NCI-H146 (cell line): ENCODE measurements at regions not wholly inside any gene's neighbourhood (a gene's known extent, or its start where the extent isn't known, plus 50 kb on each side); places are given as distances from the start of the nearest gene placed in this dataset.
"Not testable (repeated sequence)": the region's sequence is repeated elsewhere in the genome, so short reads cannot be mapped to it uniquely, and the experiment has no call there.

Source experiments
- DNase-seq: peaks from one replicate; lab custom pipeline; 2025; lab: John Stamatoyannopoulos, UW

DNA sequence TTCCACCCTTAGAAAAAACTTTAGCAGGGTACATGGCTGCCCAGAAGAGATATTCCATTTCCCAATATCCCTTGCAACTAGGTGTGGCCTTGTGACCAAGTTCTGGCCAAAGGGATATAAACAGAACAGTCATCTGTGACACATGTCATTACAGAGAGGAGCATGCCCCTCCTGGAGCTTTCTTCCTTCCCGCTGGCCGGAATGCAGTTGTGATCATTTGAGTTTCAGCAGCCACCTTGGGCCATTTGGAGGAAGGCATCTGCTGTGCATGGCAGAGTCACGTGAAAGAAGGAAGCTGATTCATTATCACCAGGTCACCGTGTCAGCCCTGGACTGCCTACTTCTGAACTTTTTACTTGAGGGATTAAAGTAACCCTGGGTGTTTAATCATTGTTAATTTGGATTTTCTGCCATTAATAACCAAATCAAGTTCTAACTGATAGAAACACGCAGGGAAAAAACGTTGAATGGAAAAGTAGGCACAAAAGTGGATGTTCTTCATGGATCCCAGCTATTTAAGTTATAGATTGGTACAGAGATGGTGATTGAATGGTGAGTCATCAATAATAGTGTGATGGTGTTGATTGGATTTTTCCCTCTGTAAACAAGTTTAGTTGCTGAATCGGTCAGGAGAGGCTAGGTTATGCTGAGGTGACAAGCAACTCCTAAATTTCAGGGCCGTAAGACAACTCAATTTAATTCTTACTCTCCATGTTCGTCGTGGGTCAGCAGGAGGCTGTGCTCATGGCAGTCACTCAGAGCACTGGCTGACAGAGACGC, 80.7 kb upstream of the CCDC167 start:
- DNase-seq: no peak

DNA sequence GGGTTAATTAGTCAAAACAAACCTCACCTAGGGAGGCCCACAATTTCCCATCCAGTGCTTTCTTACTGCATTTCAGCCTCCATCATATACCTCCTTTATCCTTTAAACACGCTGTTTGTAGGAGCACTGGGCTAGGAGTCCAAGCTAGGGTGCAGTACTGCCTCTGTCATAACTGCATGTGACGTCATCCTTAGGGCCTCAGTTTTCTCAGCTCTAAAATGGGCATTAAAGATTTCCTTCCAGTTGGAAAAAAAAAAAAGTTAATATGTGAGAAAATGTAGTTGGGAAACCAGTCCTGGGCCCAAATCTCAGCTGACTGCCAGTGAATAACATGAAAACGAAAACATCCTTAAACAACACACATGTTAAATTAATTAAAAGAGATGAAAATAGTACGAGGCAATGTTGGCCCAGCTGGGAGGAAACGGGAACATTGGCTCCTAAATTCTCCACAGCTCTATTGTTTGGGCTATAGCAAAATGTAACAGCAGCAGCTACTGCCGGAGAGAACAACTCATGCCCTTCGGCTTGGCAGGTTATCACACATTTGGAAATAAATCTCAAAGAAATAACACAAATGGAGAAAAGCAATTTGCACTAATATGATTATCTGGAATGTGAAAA, 79.9 kb upstream of the CCDC167 start:
- no peak for DNase-seq

DNA sequence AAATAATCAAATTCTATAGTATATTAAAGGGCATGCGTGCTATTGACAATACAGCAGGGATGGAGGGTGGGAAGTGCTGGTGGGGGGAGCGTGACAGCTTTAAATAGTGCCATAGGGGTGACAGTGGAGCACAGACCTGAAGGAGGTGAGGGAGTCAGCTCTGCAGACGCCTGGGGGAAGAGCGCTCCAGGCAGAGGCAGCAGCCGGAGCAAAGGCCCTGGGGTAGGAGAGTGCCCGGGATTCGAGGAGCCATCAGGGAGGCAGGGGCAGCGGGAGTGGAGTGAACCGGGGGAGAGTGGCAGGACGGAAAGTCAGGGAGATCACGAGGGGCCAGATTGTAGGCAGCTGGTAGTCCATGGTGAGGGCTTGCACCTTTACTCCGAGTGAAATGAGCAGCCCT, 78.4 kb upstream of the CCDC167 start:
- DNase-seq: no peak

DNA sequence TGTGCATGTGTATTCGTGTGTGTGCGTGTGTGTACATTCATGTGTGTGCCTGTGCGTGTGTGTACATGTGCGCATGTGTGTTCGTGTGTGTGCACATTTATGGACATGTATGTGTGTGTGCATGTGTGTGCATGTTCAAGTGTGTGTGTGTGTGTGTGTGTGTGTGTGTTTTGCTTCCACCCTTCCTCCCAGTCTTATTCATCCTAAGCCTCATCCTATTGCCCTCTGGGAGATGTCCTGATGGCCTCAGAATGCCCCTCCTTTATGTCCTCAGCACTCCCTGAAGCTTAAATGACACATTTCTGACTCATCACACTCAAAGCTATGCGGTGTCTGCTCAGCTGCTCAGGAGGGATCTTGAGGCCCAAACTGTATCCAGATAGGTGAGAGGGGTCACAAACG, 76.6 kb upstream of the CCDC167 start:
- DNase-seq: no peak

DNA sequence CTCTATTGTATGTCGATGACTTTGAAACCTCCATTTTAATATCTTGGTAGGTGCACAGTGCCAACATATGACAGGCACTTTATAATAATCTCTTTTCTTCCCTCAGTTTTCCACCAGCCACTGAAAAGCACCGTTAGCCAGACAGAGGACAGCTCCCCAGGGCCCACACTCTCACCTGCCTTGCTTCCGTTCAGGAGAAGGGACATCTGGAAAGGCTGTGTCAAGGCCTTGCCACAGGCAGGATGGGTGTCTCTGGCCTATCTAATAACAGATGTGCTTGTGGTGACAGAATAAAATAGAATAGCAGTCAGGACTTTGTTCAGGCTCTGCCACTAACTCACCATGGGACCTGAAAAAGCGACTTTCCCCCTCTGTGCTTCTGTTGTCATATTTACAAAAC, 75.5 kb upstream of the CCDC167 start:
- no peak for DNase-seq

DNA sequence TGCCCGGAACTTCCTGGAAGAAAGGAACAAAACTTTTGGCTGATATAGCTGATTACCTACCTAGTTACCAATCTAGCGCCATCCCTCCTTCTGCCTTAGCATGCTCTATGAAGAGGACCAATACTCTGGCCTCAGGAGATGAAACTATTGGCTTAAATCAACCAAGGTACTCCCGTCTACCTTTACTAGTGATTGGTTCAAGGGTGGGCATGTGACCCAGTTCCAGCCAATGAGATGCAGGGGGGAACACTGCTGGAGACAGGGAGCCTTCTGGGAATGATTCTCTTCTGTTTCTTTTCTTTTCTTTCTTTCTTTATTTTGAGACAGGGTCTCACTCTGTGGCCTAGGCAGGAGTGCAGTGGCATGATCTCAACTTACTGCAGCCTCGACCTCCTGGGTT, 72.6 kb upstream of the CCDC167 start:
- DNase-seq: no peak

DNA sequence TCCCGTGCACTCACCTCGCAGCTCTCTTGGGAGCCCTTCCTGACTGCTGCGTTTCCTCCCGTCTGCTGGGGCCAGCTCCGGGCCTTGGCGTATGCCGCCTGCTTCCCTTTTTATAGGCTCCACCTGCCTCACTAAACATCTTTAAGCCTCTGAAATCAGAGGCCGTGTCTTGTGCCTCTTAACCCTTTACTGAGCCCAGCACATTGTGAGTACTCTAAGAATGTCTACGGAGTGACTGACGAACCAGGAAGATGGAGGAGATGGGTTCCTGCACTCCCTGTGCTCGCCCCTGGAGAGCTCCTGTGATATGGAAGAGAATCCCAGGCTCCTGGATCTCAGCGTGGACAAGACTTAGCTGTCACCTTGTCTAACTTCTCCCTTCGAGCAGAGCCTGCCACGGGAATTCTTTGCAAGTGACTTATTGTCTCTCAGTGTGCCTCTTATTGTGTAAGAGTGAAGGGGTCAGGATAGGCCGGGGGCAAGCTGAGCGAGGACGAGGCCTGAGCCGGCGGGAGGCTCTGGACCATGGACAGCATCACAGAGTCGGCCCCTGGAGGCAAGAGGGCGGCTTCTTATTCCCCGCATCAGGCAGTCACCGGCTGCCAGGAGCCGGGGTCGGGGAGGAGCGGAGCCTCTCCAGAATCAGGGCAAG, 70.9 kb upstream of the CCDC167 start:
- no peak for DNase-seq

DNA sequence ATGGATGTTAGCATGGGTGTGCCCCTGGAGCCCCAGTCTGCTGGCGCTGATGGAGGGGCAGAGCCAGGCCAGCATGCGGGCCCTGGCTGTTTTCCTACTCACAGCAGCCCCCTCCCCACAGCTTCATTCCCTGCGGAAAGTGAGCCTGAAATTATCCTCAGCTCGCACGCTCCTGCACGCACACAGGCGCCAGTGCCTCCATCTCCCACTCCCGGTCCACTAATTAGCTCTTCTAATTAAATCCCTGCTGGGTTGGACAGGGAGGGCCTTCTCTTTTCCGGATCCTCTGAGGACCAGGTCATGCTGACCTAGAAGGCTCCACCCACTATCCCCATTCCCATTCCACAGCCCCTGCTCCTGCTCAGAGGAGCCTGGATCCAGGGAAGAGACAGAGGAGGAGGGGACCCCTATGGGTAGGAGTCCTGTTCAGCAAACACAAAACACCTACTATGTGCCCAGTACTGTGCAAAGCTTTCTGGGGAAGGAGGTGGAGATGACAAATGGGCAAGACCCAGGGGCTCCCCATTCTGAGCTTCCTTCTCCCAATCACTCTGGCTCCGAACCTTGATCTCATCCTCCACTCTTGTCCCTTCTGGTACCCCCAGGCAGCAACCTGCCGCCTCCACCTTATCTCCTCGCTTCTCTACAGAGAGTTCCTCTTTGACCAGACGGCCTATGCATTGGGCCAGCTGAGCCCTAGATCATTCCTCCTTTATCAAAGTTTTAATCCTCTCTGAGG, 70.2 kb upstream of the CCDC167 start:
- DNase-seq: peak; percentile 47

DNA sequence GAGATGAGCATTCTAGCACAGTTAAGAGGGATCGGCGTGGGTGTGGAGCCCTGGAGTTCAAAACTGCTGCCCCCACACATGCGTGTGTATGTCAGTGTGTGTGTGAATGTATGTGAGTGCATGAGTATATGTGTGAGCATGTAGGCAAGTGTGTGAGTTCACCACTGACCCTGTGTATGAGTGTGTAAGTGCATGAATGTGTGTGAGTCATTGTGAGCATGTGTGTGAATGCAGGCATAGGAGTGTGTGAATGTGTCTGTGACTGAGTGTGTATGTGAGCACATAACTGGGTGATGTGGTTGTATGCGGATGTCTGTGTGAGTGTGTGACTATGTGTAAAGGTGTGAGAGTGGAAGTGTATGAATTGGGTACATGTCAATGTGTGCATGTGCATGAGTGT, 69.6 kb upstream of the CCDC167 start:
- DNase-seq: no peak

DNA sequence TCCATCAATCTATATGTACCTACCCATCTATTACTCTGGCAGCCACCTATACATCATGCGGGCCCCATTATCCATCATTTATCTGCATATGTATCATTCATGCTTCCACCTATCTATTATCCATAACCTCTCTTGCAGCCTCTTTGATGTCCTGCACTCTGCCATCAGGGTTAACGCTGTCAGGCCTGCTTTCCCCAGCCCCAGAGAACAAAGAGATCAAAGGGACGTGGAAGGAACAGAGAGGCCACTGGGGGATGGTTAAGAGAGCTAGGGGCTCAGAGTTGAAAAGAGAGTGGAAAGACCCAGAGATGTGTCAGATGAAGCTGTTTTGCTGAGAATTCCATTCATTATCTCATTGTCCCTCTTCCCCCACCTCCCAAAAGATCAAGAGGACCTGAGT, 67.3 kb upstream of the CCDC167 start:
- no peak for DNase-seq

DNA sequence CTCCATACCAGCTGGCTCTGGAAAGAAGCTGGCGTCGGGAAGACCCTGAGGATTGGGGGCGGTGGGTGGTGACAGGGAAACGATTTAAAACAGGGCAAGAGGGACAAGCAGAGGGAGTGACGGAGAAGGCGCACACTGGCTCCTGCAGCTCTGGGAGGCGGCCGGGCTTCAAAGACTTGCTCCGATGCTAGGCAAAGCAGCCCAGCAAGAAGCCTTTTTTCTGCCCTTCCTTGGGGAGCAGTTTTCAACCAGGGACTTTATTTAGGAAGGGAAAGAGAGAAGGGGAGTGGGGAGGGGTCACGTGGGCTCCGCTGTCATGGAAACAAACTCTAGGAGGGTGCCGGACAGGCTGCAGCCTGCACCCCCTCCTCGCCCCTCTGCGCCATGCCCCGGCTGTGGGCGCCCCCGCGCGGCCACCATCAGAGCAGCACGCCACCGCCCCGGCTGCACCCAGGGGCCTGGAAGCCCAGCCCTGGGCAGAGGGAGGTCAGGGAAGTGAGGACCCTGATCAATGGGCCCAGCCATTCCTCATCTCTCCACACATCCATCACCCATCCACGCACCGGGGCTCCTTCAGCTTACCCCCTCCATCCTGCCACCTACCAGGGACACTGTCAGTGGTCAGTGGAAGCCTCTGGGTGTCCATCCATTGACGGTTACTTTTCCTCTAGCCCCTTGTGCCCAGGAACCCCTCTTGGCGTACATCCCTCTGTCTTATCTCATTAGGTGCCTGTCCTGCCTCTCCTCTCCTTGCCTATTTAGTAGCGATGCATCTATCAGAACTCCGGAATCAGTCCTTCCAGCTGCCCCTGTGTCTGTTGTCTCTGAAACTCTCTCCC, 66.6 kb upstream of the CCDC167 start:
- peak; percentile 78 for DNase-seq

DNA sequence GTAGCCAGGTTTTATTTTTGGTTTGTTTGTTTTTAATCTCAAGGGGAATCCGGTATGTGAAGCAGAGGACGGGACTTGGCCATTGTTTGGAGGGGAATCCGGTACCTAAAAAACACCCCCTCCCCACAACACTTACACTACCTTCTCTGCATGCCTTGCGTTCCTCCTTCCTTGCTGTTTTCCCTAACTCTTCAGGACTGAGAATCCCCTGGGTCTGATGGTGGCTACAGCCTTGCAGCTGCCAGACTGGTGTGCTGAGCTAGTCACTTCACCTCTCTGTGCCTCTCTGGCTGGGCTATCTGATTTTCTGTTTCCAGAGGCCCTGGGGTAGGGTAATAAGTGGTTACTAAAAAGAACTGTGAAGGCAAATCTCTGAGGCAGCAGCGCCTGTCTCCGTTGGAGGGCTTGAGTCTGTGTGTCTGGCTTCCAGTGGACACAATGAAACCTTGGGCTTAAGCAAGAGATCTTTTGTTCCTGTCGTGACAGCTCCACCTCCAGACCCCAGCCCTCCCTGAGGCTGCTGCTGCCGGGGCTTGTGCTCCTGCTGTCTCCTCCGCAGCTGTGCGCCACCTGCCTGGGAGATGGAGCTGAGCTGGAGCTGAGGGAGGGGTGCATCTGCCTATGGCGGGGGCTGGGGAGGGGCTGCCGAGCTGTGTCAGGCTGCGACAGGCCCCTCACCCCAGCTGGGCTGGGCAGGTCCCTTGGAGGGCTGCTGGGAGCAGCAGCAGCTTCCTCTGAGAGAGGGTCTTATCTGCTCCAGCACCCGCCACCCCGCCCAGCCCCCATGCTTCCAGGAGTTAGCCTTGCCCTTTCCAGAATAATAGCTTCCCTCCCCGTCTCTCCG, 65.8 kb upstream of the CCDC167 start:
- peak; percentile 82 for DNase-seq

DNA sequence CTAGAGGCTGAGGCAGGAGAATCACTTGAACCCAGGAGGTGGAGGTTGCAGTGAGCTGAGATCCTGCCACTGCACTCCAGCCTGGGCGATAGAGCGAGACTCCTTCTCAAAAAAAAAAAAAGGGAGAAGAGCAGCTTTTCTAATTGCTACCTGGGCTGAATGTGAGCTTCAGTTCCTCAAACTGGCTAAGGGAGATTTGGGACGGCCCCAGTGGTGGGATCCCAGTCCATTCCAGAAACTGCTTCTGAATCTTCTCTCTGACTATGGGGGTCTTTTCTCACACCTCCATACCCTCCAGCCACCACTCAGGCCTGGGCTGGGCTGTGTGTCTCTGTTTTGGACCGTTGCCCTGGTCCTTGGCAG, 63.2 kb upstream of the CCDC167 start:
- not testable (repeated sequence) for DNase-seq

DNA sequence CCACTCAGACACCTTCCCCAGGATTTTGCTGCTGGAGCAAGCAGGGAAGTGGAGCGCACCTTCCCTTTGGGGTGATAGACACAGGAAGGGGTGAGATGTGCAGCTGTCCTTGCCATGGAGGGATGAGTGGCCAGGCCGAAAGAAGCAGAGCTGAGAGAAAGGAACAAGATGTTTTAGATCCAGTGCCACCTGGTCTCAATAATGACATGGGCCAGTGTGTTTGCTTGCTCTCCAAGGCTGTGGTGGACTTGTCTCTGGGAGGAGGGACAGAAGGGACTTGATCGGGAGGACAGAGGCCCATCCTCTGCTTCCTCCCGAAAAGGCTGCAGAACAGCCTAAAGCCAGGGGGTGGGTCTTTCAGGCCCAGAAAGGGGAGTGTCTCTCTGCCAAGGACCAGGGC, 61.7 kb upstream of the CCDC167 start:
- DNase-seq: no peak

DNA sequence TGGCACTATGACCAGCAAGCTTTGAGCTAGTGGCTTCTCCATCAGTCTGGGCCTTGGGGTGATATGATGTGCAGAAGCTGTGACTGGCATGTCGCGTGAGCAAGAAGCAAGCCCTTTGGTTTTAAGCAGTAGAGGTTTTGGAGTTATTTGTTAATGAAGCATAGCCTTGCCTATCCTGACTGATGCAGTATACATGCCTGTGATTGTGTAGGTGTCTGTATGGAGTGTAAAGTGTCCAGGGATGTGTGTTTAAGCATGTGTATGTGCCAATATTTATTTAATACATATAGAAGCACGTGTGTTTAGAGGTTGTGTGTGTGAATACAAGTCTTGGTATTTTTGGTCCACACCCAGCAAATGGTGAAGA, 61.0 kb upstream of the CCDC167 start:
- no peak for DNase-seq

DNA sequence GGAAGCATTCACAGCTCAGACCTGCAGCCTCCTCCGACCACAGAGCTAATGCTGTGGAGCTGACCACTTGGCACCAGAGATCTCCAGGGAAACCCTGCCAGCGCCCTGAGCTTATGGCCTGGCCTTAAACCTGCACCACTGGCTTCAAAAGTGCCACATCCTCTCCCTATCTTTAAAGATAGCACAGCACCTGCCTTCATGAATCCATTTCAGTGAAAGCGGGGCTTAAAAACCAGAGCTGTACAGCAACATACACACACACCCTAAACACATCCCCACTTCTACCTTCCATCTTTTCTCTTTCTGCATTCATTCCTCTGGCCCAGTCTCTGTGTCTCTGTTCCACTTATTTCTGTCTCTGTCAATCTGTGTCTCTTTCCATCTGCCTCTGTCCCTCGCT, 59.8 kb upstream of the CCDC167 start:
- DNase-seq: no peak

DNA sequence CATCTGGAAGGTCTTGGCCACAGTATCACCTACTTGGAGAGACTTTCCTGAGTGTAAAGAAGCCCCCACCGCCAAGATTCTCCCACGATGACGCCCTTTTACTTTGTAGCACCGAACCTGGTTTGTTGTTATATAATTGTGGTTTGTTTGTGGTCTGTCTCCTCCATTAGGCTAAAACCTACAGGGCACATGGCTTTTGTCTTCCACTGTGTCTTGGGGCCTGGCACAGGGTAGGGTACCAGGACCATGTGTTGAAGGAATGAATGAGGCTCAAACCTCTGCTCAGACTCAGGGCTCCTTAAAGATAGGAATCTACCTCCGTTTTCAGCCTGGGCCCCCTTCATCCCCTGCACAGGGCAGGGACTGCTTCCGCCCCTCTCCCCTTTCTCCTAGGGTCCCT, 59.4 kb upstream of the CCDC167 start:
- no peak for DNase-seq

DNA sequence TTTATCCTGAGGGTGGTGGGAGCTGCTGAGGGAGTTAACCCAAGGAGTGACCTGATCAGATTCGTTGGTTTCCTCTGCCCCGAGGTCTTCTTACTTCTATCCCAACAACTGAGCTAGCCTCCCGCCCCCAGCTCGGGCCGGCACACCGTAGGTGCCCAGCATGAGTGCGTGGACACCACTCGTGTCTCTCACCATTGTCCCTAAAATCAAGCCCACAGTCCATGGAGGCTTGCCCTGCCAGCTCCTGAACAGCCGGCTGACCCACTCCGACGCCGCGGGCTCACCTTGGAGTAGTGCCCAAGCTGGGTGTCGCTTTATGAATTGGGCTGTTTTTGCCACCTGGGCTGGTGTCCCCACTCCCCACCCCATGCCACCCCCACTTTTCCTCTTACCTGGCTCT, 59.0 kb upstream of the CCDC167 start:
- no peak for DNase-seq

DNA sequence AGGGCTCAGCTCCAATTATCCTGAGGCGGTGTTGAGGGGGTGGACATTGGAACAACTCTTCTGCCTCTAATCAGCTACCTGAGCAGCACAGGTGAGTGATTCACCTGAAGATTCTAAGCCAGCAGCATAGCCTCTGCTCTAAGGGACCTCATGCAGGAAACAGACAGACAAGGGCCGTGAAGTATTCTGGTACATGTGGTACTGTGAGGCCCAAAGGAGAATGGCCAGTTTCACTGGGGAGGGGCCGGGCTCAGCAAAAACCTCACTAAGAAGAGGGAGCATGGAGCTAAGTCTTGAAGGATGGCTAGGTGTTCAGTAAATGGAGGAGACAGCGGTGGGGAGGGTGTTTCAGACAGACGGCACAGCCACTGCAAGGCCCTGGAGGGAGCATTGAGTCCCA, 58.5 kb upstream of the CCDC167 start:
- no peak for DNase-seq

DNA sequence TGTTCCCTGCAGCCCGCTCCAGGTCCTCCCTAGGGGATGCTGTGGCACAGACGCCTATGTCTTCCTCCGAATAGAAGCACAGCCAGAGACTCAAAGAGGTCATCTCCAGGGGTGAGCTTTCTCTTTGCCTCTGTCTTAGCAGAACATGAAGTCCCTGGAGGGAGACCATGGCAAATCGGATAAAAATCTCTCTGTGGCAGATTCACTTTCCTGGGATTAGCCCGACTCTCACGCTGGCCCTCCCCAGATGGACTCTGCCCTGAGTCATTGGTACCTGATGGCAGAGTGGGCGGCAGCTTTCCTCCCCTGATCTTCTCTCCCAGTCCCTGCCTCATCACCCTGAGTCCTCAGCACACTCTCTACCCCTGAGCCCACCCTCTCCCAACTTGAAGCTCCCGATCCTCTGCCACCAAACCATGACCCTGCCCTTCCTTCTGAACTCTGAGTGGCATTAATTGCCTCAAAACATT, 58.0 kb upstream of the CCDC167 start:
- DNase-seq: no peak
